H1 (cell line): ENCODE measurements at regions not wholly inside any gene's neighbourhood (a gene's known extent, or its start where the extent isn't known, plus 50 kb on each side); places are given as distances from the start of the nearest gene placed in this dataset.

Experiments
- CTCF ChIA-PET: fragments of 300-600 bp; sonication (Branson Sonifier 250); formaldehyde crosslinking; loops from one replicate; lab custom pipeline; 2021; ENCODE audit not compliant: partially characterized antibody; lab: Charles Lee
- POLR2A ChIA-PET: fragments of 300-600 bp; sonication (Branson Sonifier 250); formaldehyde crosslinking; loops from one replicate; lab custom pipeline; 2021; ENCODE audit warnings: inconsistent platforms; ENCODE audit not compliant: partially characterized antibody; lab: Charles Lee
- DNase-seq, 2 experiments: peaks; one replicate each; pipeline versions ENCODE4 v3.0.0 to v3.0.0-alpha.2; 2010 to 2022; ENCODE audit warnings: low spot score in 2 of 2, low read depth in 1 of 2, mixed read lengths in 1 of 2
- FAIRE-seq: peaks from 2 replicates; lab custom pipeline; 2011; peaks lifted over from hg19 to GRCh38; lab: Jason Lieb, UNC
- H2AFZ ChIP-seq: 2 replicates; pipeline ENCODE4 v1.8.1; 2012; ENCODE audit warnings: low read length, inconsistent platforms
- H2AK5ac ChIP-seq: 2 replicates; pipeline ENCODE4 v1.6.1; 2013; ENCODE audit warnings: low read depth, low read length
- H2BK120ac ChIP-seq: replicated peaks from 2 replicates; pipeline ENCODE3; 2013; ENCODE audit warnings: low read depth, low read length, inconsistent platforms
- H2BK12ac ChIP-seq: 2 replicates; pipeline ENCODE4 v1.6.1; 2013; ENCODE audit warnings: low read depth, low read length
- H2BK15ac ChIP-seq: 2 replicates; pipeline ENCODE4 v1.6.1; 2013; ENCODE audit warnings: low read length
- H2BK20ac ChIP-seq: 2 replicates; pipeline ENCODE4 v1.6.1; 2013; ENCODE audit warnings: low read length
- H2BK5ac ChIP-seq: 2 replicates; pipeline ENCODE4 v1.6.1; 2013; ENCODE audit warnings: low read depth, low read length
- H3K14ac ChIP-seq: 2 replicates; pipeline ENCODE4 v1.6.1; 2013; ENCODE audit warnings: inconsistent platforms; ENCODE audit not compliant: insufficient read length
- H3K18ac ChIP-seq: 2 replicates; pipeline ENCODE4 v1.6.1; 2013; ENCODE audit warnings: low read length; ENCODE audit errors: extremely low read depth
- H3K23ac ChIP-seq: 2 replicates; pipeline ENCODE4 v1.6.1; 2013; ENCODE audit warnings: inconsistent platforms; ENCODE audit not compliant: insufficient read length
- H3K23me2 ChIP-seq: 2 replicates; pipeline ENCODE4 v1.6.1; 2013; ENCODE audit warnings: low read depth, low read length
- H3K27ac ChIP-seq: 2 replicates; pipeline ENCODE4 v1.6.1; 2011; ENCODE audit warnings: low read depth, low read length, inconsistent platforms
- H3K27me3 ChIP-seq, 4 experiments: replicated peaks in 1 of 4; 1 replicate in 1 of 4; 2 replicates in 3 of 4; pipeline versions ENCODE4 v1.6.1 to v1.8.1; 2011 to 2013; ENCODE audit warnings: low read length in 3 of 4, mild to moderate bottlenecking in 3 of 4, inconsistent platforms in 2 of 4, mixed read lengths in 2 of 4, moderate library complexity in 1 of 4; ENCODE audit not compliant: control insufficient read depth in 3 of 4, insufficient read depth in 3 of 4; ENCODE audit errors: extremely low read depth in 1 of 4
- H3K36me3 ChIP-seq, 4 experiments: 2 replicates each; pipeline versions ENCODE4 v1.6.1 to v1.8.1; 2011 to 2013; ENCODE audit warnings: mild to moderate bottlenecking in 4 of 4, low read length in 3 of 4, moderate library complexity in 2 of 4, control low read depth in 1 of 4, inconsistent platforms in 1 of 4; ENCODE audit not compliant: insufficient read depth in 4 of 4, control insufficient read depth in 2 of 4
- H3K4ac ChIP-seq: replicated peaks from 2 replicates; pipeline ENCODE3; 2013; ENCODE audit warnings: low read length, low read depth, mixed read lengths, inconsistent platforms; ENCODE audit not compliant: insufficient read length
- H3K4me1 ChIP-seq, 4 experiments: replicated peaks in 1 of 4; 1 replicate in 1 of 4; 2 replicates in 3 of 4; pipeline versions ENCODE4 v1.6.1 to v1.8.1; 2011 to 2013; ENCODE audit warnings: low read length in 3 of 4, inconsistent platforms in 2 of 4, mixed read lengths in 1 of 4; ENCODE audit not compliant: insufficient read depth in 4 of 4, control insufficient read depth in 3 of 4
- H3K4me2 ChIP-seq, 2 experiments: 2 replicates each; pipeline versions ENCODE4 v1.6.1 to v1.8.1; 2011 to 2013; ENCODE audit warnings: low read depth in 2 of 2, low read length in 2 of 2, control low read depth in 1 of 2, inconsistent platforms in 1 of 2, mild to moderate bottlenecking in 1 of 2; ENCODE audit not compliant: insufficient read depth in 1 of 2
- H3K4me3 ChIP-seq, 4 experiments: fragments of 200-600, 300-600 bp in 1 of 4; sonication (generic), shearing (Covaris generic), sonication (Bioruptor Twin) in 1 of 4; 2 replicates each; pipeline versions ENCODE4 v1.5.1 to v1.8.1; 2011 to 2016; ENCODE audit warnings: low read length in 4 of 4, low read depth in 3 of 4, control low read depth in 2 of 4, inconsistent platforms in 2 of 4, mild to moderate bottlenecking in 2 of 4, mixed read lengths in 1 of 4, moderate library complexity in 1 of 4; ENCODE audit not compliant: insufficient read depth in 2 of 4; ENCODE audit errors: extremely low read depth in 1 of 4
- H3K56ac ChIP-seq: replicated peaks from 2 replicates; pipeline ENCODE3; 2013; ENCODE audit warnings: low read depth, mild to moderate bottlenecking, mixed read lengths, low read length, inconsistent platforms; ENCODE audit not compliant: insufficient read length
- H3K79me1 ChIP-seq: 2 replicates; pipeline ENCODE4 v1.6.1; 2013; ENCODE audit warnings: low read depth, low read length, control low read depth
- H3K79me2 ChIP-seq, 2 experiments: 2 replicates each; pipeline versions ENCODE4 v1.6.1 to v1.8.1; 2012 to 2013; ENCODE audit warnings: low read length in 2 of 2, mild to moderate bottlenecking in 2 of 2, inconsistent platforms in 1 of 2; ENCODE audit not compliant: insufficient read depth in 2 of 2, control insufficient read depth in 1 of 2
- H3K9ac ChIP-seq, 4 experiments: replicated peaks in 1 of 4; 1 replicate in 1 of 4; 2 replicates in 3 of 4; pipeline versions ENCODE4 v1.6.1 to v1.8.1; 2011 to 2013; ENCODE audit warnings: low read depth in 3 of 4, low read length in 3 of 4, control low read depth in 2 of 4, mild to moderate bottlenecking in 2 of 4, moderate library complexity in 2 of 4, inconsistent platforms in 1 of 4; ENCODE audit errors: extremely low read depth in 1 of 4
- H3K9me3 ChIP-seq, 2 experiments: 2 replicates each; pipeline versions ENCODE4 v1.6.1 to v1.8.1; 2012 to 2013; ENCODE audit warnings: mild to moderate bottlenecking in 2 of 2, moderate library complexity in 2 of 2, control low read depth in 1 of 2, inconsistent platforms in 1 of 2, low read depth in 1 of 2, low read length in 1 of 2, mixed read lengths in 1 of 2; ENCODE audit not compliant: insufficient read depth in 2 of 2
- H4K20me1 ChIP-seq, 2 experiments: replicated peaks in 1 of 2; 2 replicates each; pipeline versions ENCODE3 to v1.8.1; 2011 to 2013; ENCODE audit warnings: inconsistent platforms in 2 of 2, low read length in 2 of 2, mild to moderate bottlenecking in 1 of 2; ENCODE audit not compliant: insufficient read depth in 2 of 2, control insufficient read depth in 1 of 2
- H4K5ac ChIP-seq: 2 replicates; pipeline ENCODE4 v1.6.1; 2013; ENCODE audit warnings: low read length, low read depth, mixed read lengths, inconsistent platforms; ENCODE audit not compliant: insufficient read length
- H4K8ac ChIP-seq: 2 replicates; pipeline ENCODE4 v1.8.0; 2013; ENCODE audit warnings: mild to moderate bottlenecking, moderate library complexity, low read length, inconsistent platforms; ENCODE audit not compliant: insufficient read depth; ENCODE audit errors: extremely low read depth
- H4K91ac ChIP-seq: replicated peaks from 2 replicates; pipeline ENCODE3; 2013; ENCODE audit warnings: low read length, mixed read lengths, inconsistent platforms; ENCODE audit not compliant: insufficient read length
- BCL11A ChIP-seq, 2 experiments: IDR thresholded peaks; one replicate each; pipeline ENCODE4 v1.6.1; 2011; ENCODE audit warnings: low read depth in 2 of 2, low read length in 2 of 2, mild to moderate bottlenecking in 2 of 2
- CBX5 ChIP-seq: fragments of 300-800, 300-1000 bp; sonication (generic); IDR thresholded peaks from 2 replicates; pipeline ENCODE4 v1.7.1; 2016; ENCODE audit warnings: antibody characterized with exemption, low read length, low read depth
- CTBP2 ChIP-seq: IDR thresholded peaks from 2 replicates; pipeline ENCODE4 v1.7.0; 2011; ENCODE audit warnings: borderline replicate concordance, mild to moderate bottlenecking, moderate library complexity, mixed read lengths, low read length; ENCODE audit not compliant: insufficient read depth, insufficient read length
- KDM4A ChIP-seq: IDR thresholded peaks from one replicate; pipeline ENCODE4 v1.7.1; 2012; ENCODE audit warnings: low read depth, mild to moderate bottlenecking, moderate library complexity, low read length, inconsistent platforms; ENCODE audit not compliant: severe bottlenecking
- KDM5A ChIP-seq: fragments of 200-600 bp; IDR thresholded peaks from 2 replicates; pipeline ENCODE4 v1.7.1; 2012; ENCODE audit warnings: mild to moderate bottlenecking, low read length, inconsistent platforms, mixed read lengths
- POLR2A ChIP-seq, 2 experiments: IDR thresholded peaks; 1 replicate in 1 of 2; 2 replicates in 1 of 2; pipeline ENCODE4 v1.6.1; 2011; ENCODE audit warnings: low read depth in 2 of 2, low read length in 2 of 2, mild to moderate bottlenecking in 2 of 2; ENCODE audit errors: control extremely low read depth in 1 of 2
- RNF2 ChIP-seq: fragments of 200-900, 300-1000 bp; sonication (generic); IDR thresholded peaks from 2 replicates; pipeline ENCODE4 v1.7.1; 2016; ENCODE audit warnings: borderline replicate concordance, low read depth, mild to moderate bottlenecking, antibody characterized with exemption, low read length; ENCODE audit not compliant: poor library complexity, severe bottlenecking; ENCODE audit errors: missing control alignments
- SAP30 ChIP-seq: fragments of 300-600 bp; sonication (generic); IDR thresholded peaks from 2 replicates; pipeline ENCODE4 v1.7.1; 2012; ENCODE audit warnings: low read length, moderate library complexity, mild to moderate bottlenecking, inconsistent platforms; ENCODE audit not compliant: insufficient read depth, insufficient replicate concordance
- SIX5 ChIP-seq: IDR thresholded peaks from 2 replicates; pipeline ENCODE4 v1.6.1; 2011; ENCODE audit warnings: mild to moderate bottlenecking, low read depth, low read length
- WGBS, 2 experiments: shearing (Covaris generic) in 1 of 2; methylation state at CpG; one replicate each; pipeline versions ENCODE4 v1.1.6 to v1.1.7; 2013 to 2015; ENCODE audit warnings: low lambda C conversion rate in 2 of 2, mixed read lengths in 2 of 2, inconsistent platforms in 1 of 2, low coverage in 1 of 2, missing lambda C conversion rate in 1 of 2; ENCODE audit not compliant: insufficient replicate concordance in 2 of 2, insufficient coverage in 1 of 2, insufficient read length in 1 of 2; ENCODE audit errors: extremely low coverage in 1 of 2, missing lambda C conversion rate in 1 of 2; 5-methylcytosine and 5-hydroxymethylcytosine counted together

DNA sequence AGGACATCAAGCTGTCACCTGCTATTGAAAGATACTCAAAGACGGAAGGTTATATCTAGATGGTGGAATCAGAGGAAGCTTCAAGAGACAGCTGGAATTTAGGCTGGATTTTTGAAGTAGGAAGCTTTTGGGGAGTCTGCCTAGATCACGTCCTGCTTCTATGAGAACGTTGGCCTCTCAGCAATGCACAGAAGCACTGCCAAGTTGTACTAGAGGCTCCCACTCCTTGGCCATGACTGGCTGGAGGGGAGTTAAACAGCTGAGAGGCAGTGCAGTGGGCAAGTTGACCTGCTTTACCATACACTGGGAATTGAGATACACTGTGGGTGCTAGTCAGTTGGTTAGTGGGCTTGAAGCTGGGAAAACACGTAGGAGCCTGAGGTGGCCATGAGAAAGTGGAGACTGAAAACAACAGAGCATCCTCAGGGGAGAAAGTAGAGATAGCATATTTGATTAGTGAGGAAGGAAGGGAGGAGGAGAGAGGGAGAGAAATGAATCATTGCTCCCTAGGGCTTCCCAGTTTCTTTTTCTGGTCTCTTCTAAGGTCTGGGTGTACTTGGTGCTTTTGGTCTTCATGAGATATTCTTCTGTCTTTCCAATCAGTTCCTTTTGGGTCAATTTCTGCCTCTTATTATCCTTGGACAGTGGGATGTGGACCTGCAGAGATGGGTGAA lies 110.8 kb downstream of the EMP1 start:
- Histone ChIP-seq H2BK20ac (no peak overlapping the region), H3K18ac (no peak overlapping the region), H2AK5ac (no peak overlapping the region), H2BK5ac (no peak overlapping the region), H4K8ac (no peak overlapping the region), H3K9me3 (no peaks in the 10 kb centered on the region), H3K23me2 (no peaks in the 10 kb centered on the region), H4K20me1 (no peaks in the 10 kb centered on the region), H3K56ac (no peak overlapping the region), H3K4me1 (no peaks in the 10 kb centered on the region), H3K4ac (no peak overlapping the region), H2AFZ (no peak overlapping the region), H3K14ac (no peak overlapping the region), H3K27me3 (no peaks in the 10 kb centered on the region), H2BK120ac (no peak overlapping the region), H3K79me2 (no peaks in the 10 kb centered on the region), H3K9ac (no peak overlapping the region), H2BK15ac (no peak overlapping the region), H3K23ac (no peak overlapping the region), H3K79me1 (no peaks in the 10 kb centered on the region), H3K36me3 (no peaks in the 10 kb centered on the region), H2BK12ac (no peak overlapping the region), H3K4me3 (no peak overlapping the region), H4K91ac (no peak overlapping the region), H3K4me2 (no peak overlapping the region), H4K5ac (no peak overlapping the region), H3K27ac (no peak overlapping the region)
- POLR2A ChIA-PET: interaction anchor here (1.6 kb wide), 1 partner anchor 11 kb away, joined by 3 read pairs; no protein-coding TSS in a partner anchor
- DNase-seq (no peak), FAIRE-seq (no peak)
- TF ChIP-seq KDM5A (no peak), SIX5 (no peak), BCL11A (IDR thresholded peaks at IDR 0.05; ENCODE audit: low read depth in 2 of 2, low read length in 2 of 2) (no peak), RNF2 (no peak), SAP30 (no peak), KDM4A (no peak), CTBP2 (no peak), CBX5 (no peak), POLR2A (IDR thresholded peaks at IDR 0.05; ENCODE audit: control extremely low read depth in 1 of 2, low read depth in 2 of 2, low read length in 2 of 2) (no peak)
- WGBS, 2 experiments: 89% methylated on average over 4 of the region's 4 CpGs; no CpG with 5 or more reads in 1 of the 2 experiments
- CTCF ChIA-PET: interaction anchor here (0.6 to 1.4 kb wide), 5 partner anchors 11 to 680 kb away, joined by 3 to 7 read pairs (median 3); no protein-coding TSS in a partner anchor
